ENCODE measurements at regions not wholly inside any gene's neighbourhood (a gene's known extent, or its start where the extent isn't known, plus 50 kb on each side); places are given as distances from the start of the nearest gene placed in this dataset.

- TF ChIP-seq POLR2AphosphoS5 (IDR thresholded peaks at IDR 0.05; ENCODE audit: low read depth) (no peak), EZH2 (IDR thresholded peaks at IDR 0.05; ENCODE audit: low read depth, unreplicated experiment) (no peak), CTCF (conservative IDR thresholded peaks at IDR 0.05; ENCODE audit: low read depth in 2 of 2) (no peak), ZNF331 (CRISPR knock-in tag; IDR thresholded peaks at IDR 0.05; ENCODE audit: low read depth) (no peak)
These were observed 92.4 kb upstream of the ANKRD34C start for GRCh38 chr15:79190093-79190492.
